ENCODE measurements at regions not wholly inside any gene's neighbourhood (a gene's known extent, or its start where the extent isn't known, plus 50 kb on each side); places are given as distances from the start of the nearest gene placed in this dataset.

DNA sequence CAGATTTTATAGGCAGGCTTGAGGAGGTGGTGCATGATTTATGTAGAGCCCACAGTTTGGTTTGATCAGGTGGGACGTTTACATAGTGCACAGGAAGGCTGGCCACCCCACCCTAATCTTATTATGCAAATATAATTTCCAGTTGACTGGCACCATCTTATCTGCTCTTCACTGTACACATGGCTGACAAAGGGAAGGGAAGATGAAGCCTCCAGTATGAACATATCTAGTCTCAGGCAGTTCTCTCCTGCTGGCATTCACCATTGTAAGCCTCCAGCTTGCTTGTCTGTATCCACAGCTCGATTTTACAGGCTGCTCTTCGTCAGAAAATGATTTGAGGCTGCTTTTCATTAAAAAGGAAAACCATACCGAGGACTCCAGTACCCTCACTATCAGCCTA is 278.3 kb downstream of the TECRL start:
- H3K9ac ChIP-seq (ENCODE audit: control insufficient read depth, extremely low read depth, insufficient read depth, low read length), result no peak overlapping the region
- H2AFZ ChIP-seq (ENCODE audit: control insufficient read depth, low read length), result no peak overlapping the region
- H3K4me3 ChIP-seq (ENCODE audit: control insufficient read depth in 2 of 3, extremely low read depth in 1 of 3, insufficient read depth in 2 of 3, low read depth in 1 of 3, low read length in 3 of 3), result no peak overlapping the region
- H3K27ac ChIP-seq (ENCODE audit: control insufficient read depth, insufficient read depth, low read length), result no peak overlapping the region
- H4K20me1 ChIP-seq (ENCODE audit: control insufficient read depth, extremely low read depth, insufficient read depth, low read length), result no peaks in the 10 kb centered on the region
- H3K27me3 ChIP-seq (ENCODE audit: control insufficient read depth, extremely low read depth, insufficient read depth, low read length), result no peaks in the 10 kb centered on the region
- no peak for DNase-seq (ENCODE audit: low read depth, low spot score)
- no peaks in the 10 kb centered on the region for H3K36me3 ChIP-seq (ENCODE audit: control insufficient read depth in 2 of 2, extremely low read depth in 1 of 2, insufficient read depth in 2 of 2, low read length in 2 of 2)
- dilution Hi-C loops (cut with MboI; ENCODE audit: extremely low pct_ligation_motif_present, low sequenced_read_pairs), result no loop called here
- H3K4me1 ChIP-seq (ENCODE audit: control insufficient read depth, extremely low read depth, insufficient read depth, low read length), result no peaks in the 10 kb centered on the region
- no peaks in the 10 kb centered on the region for H3K9me1 ChIP-seq (ENCODE audit: control insufficient read depth, extremely low read depth, insufficient read depth, low read length)
- TF ChIP-seq EZH2 (IDR thresholded peaks at IDR 0.05; ENCODE audit: low read length), result no peak
- TF ChIP-seq, protein P1, sequence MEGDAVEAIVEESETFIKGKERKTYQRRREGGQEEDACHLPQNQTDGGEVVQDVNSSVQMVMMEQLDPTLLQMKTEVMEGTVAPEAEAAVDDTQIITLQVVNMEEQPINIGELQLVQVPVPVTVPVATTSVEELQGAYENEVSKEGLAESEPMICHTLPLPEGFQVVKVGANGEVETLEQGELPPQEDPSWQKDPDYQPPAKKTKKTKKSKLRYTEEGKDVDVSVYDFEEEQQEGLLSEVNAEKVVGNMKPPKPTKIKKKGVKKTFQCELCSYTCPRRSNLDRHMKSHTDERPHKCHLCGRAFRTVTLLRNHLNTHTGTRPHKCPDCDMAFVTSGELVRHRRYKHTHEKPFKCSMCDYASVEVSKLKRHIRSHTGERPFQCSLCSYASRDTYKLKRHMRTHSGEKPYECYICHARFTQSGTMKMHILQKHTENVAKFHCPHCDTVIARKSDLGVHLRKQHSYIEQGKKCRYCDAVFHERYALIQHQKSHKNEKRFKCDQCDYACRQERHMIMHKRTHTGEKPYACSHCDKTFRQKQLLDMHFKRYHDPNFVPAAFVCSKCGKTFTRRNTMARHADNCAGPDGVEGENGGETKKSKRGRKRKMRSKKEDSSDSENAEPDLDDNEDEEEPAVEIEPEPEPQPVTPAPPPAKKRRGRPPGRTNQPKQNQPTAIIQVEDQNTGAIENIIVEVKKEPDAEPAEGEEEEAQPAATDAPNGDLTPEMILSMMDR (optimal IDR thresholded peaks at IDR 0.05 in 1 of 3, IDR thresholded peaks at IDR 0.05 in 1 of 3, conservative IDR thresholded peaks at IDR 0.05 in 1 of 3; ENCODE audit: extremely low read depth in 1 of 3, insufficient read depth in 2 of 3, low read length in 3 of 3), result no peak
- FAIRE-seq, result no peak
- no peaks in the 10 kb centered on the region for H3K79me2 ChIP-seq (ENCODE audit: control insufficient read depth, insufficient read depth, low read length)
- H3K9me3 ChIP-seq (ENCODE audit: control insufficient read depth, low read depth, low read length), result no peaks in the 10 kb centered on the region
- no peak overlapping the region for H3K4me2 ChIP-seq (ENCODE audit: control insufficient read depth, extremely low read depth, insufficient read depth, low read depth, low read length)

DNA sequence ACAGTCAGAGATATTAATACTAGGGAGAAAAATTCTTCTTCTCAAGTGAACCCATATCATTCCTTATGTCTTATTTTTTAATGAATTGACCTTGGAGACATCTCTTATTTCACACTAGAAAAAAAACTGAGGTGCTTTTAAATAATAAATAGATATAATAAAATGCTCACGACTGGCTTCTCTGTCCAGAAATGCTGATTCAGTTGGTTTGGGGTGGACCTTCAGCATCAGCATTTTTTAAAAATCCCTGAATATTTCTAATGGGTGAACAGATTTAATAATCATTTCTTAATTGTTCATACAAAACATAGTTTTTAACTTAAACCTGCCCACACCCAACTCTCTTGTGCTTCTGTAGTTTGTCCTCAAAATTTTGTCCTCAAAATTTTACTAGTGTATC is 283.9 kb downstream of the TECRL start:
- dilution Hi-C loops (cut with MboI; ENCODE audit: extremely low pct_ligation_motif_present, low sequenced_read_pairs), result no loop called here
- DNase-seq (ENCODE audit: low read depth, low spot score) (no peak), FAIRE-seq (no peak)
- no peaks in the 10 kb centered on the region for H3K9me1 ChIP-seq (ENCODE audit: control insufficient read depth, extremely low read depth, insufficient read depth, low read length)
- no peaks in the 10 kb centered on the region for H3K79me2 ChIP-seq (ENCODE audit: control insufficient read depth, insufficient read depth, low read length)
- no peak overlapping the region for H3K27ac ChIP-seq (ENCODE audit: control insufficient read depth, insufficient read depth, low read length)
- no peaks in the 10 kb centered on the region for H3K9me3 ChIP-seq (ENCODE audit: control insufficient read depth, low read depth, low read length)
- no peak overlapping the region for H3K9ac ChIP-seq (ENCODE audit: control insufficient read depth, extremely low read depth, insufficient read depth, low read length)
- no peak overlapping the region for H3K4me3 ChIP-seq (ENCODE audit: control insufficient read depth in 2 of 3, extremely low read depth in 1 of 3, insufficient read depth in 2 of 3, low read depth in 1 of 3, low read length in 3 of 3)
- H3K4me1 ChIP-seq (ENCODE audit: control insufficient read depth, extremely low read depth, insufficient read depth, low read length), result peaks cover 5% of the 10 kb centered on the region
- no peaks in the 10 kb centered on the region for H3K36me3 ChIP-seq (ENCODE audit: control insufficient read depth in 2 of 2, extremely low read depth in 1 of 2, insufficient read depth in 2 of 2, low read length in 2 of 2)
- no peak overlapping the region for H3K4me2 ChIP-seq (ENCODE audit: control insufficient read depth, extremely low read depth, insufficient read depth, low read depth, low read length)
- no peaks in the 10 kb centered on the region for H4K20me1 ChIP-seq (ENCODE audit: control insufficient read depth, extremely low read depth, insufficient read depth, low read length)
- H3K27me3 ChIP-seq (ENCODE audit: control insufficient read depth, extremely low read depth, insufficient read depth, low read length), result no peaks in the 10 kb centered on the region
- H2AFZ ChIP-seq (ENCODE audit: control insufficient read depth, low read length), result no peak overlapping the region
- TF ChIP-seq, protein P1 (optimal IDR thresholded peaks at IDR 0.05 in 1 of 3, IDR thresholded peaks at IDR 0.05 in 1 of 3, conservative IDR thresholded peaks at IDR 0.05 in 1 of 3; ENCODE audit: extremely low read depth in 1 of 3, insufficient read depth in 2 of 3, low read length in 3 of 3), result no peak

Data from keratinocyte (primary cell).